K562 (cell line): ENCODE measurements at regions not wholly inside any gene's neighbourhood (a gene's known extent, or its start where the extent isn't known, plus 50 kb on each side); places are given as distances from the start of the nearest gene placed in this dataset.

Experiments used
- ATAC-seq: fragments of 200-7000 bp; cut with Tn5 transposase; 3 replicates; pipeline ENCODE4 v1.9.1; 2020; ENCODE audit warnings: moderate library complexity
- BruUV-seq: library from RNA; stranded (reverse); fragments of 400-500 nt; replicated peaks from 2 replicates; lab custom pipeline; 2021; lab: Mats Ljungman, UMichigan
- CTCF ChIA-PET: fragments of 300-600 bp; formaldehyde crosslinking; extraction: SDS; loops from one replicate; lab custom pipeline; 2021; ENCODE audit warnings: low intra/inter-chr PET ratio; lab: Yijun Ruan, JAX
- POLR2A ChIA-PET: fragments of 300-600, 350-650 bp; sonication (Branson Sonifier 250); formaldehyde crosslinking; extraction: SDS; loops from one replicate; lab custom pipeline; 2021; ENCODE audit warnings: antibody characterized with exemption, inconsistent platforms; lab: Yijun Ruan, JAX
- DNase-seq, 4 experiments: peaks; one replicate each; pipeline versions ENCODE4 v3.0.0 to v3.0.0-alpha.2; 2011 to 2018; ENCODE audit warnings: low spot score in 3 of 4, mixed read lengths in 3 of 4; ENCODE audit errors: extremely low read depth in 1 of 4
- FAIRE-seq: peaks from 2 replicates; lab custom pipeline; 2011; peaks lifted over from hg19 to GRCh38; lab: Jason Lieb, UNC
- H2AFZ ChIP-seq: 2 replicates; pipeline ENCODE4 v1.6.0; 2011; ENCODE audit warnings: low read depth, low read length, control low read depth, inconsistent platforms
- H3K27ac ChIP-seq: fragments of 200-600 bp; 3 replicates; pipeline ENCODE4 v1.8.0; 2011; ENCODE audit warnings: low read depth, mild to moderate bottlenecking, control low read depth, inconsistent platforms, low read length, moderate library complexity, mixed read lengths; ENCODE audit errors: extremely low read depth
- H3K27me3 ChIP-seq, 2 experiments: fragments of 300-600 bp in 1 of 2; 2 replicates in 1 of 2; 3 replicates in 1 of 2; pipeline versions ENCODE4 v1.6.0 to v1.8.0; 2011; ENCODE audit warnings: inconsistent platforms in 2 of 2, low read length in 2 of 2, mild to moderate bottlenecking in 1 of 2, mixed read lengths in 1 of 2, moderate library complexity in 1 of 2; ENCODE audit not compliant: control insufficient read depth in 2 of 2, insufficient read depth in 2 of 2
- H3K36me3 ChIP-seq: fragments of 300-600 bp; 3 replicates; pipeline ENCODE4 v1.8.0; 2011; ENCODE audit warnings: mild to moderate bottlenecking, low read length, inconsistent platforms; ENCODE audit not compliant: control insufficient read depth, insufficient read depth
- H3K4me1 ChIP-seq, 2 experiments: fragments of 200-600 bp in 1 of 2; replicated peaks in 1 of 2; 2 replicates in 1 of 2; 3 replicates in 1 of 2; pipeline versions ENCODE4 v1.5.1 to v1.8.0; 2011; ENCODE audit warnings: inconsistent platforms in 2 of 2, low read length in 2 of 2, mild to moderate bottlenecking in 1 of 2, mixed read lengths in 1 of 2, moderate library complexity in 1 of 2; ENCODE audit not compliant: control insufficient read depth in 2 of 2, insufficient read depth in 2 of 2
- H3K4me2 ChIP-seq: 2 replicates; pipeline ENCODE4 v1.6.1; 2011; ENCODE audit warnings: low read length, control low read depth, inconsistent platforms, mixed read lengths; ENCODE audit not compliant: insufficient read depth
- H3K4me3 ChIP-seq: fragments of 200-600 bp; sonication (generic), shearing (Covaris generic); 2 replicates; pipeline ENCODE4 v1.5.1; 2016; ENCODE audit warnings: control low read depth, inconsistent platforms
- H3K79me2 ChIP-seq: fragments of 200-600 bp; 3 replicates; pipeline ENCODE4 v1.8.0; 2011; ENCODE audit warnings: low read length, inconsistent platforms; ENCODE audit not compliant: control insufficient read depth, insufficient read depth
- H3K9ac ChIP-seq, 2 experiments: 2 replicates each; pipeline versions ENCODE4 v1.6.0 to v1.6.1; 2011; ENCODE audit warnings: low read depth in 2 of 2, low read length in 2 of 2, control low read depth in 1 of 2, inconsistent platforms in 1 of 2, mild to moderate bottlenecking in 1 of 2, mixed read lengths in 1 of 2; ENCODE audit not compliant: insufficient read depth in 1 of 2
- H3K9me1 ChIP-seq: one replicate; pipeline ENCODE4 v1.6.0; 2011; ENCODE audit warnings: inconsistent platforms, mild to moderate bottlenecking, low read length, moderate library complexity; ENCODE audit not compliant: control insufficient read depth, insufficient read depth
- H3K9me3 ChIP-seq: replicated peaks from 2 replicates; pipeline ENCODE4 v1.5.1; 2011; ENCODE audit warnings: low read depth, low read length, inconsistent platforms; ENCODE audit not compliant: control insufficient read depth, insufficient read depth
- H4K20me1 ChIP-seq: replicated peaks from 2 replicates; pipeline ENCODE4 v1.6.1; 2011; ENCODE audit warnings: low read length, inconsistent platforms, mixed read lengths; ENCODE audit not compliant: control insufficient read depth, insufficient read depth
- AFF1 ChIP-seq, 2 experiments: fragments of 450-650 bp; IDR thresholded peaks; 2 replicates each; pipeline ENCODE4 v1.6.1; 2018; ENCODE audit warnings: mild to moderate bottlenecking in 2 of 2, low read depth in 1 of 2; ENCODE audit not compliant: partially characterized antibody in 2 of 2
- FOS ChIP-seq: IDR thresholded peaks from 3 replicates; pipeline ENCODE4 v1.6.1; 2011; ENCODE audit not compliant: insufficient read length; ENCODE audit errors: extremely low read depth
- WGBS: fragments of 100-300 bp; shearing (Covaris generic); methylation state at CpG from one replicate; pipeline ENCODE4 v1.1.6; 2016; ENCODE audit warnings: low coverage, mixed read lengths; ENCODE audit not compliant: insufficient coverage; ENCODE audit errors: missing lambda C conversion rate; 5-methylcytosine and 5-hydroxymethylcytosine counted together
- in situ Hi-C: fragments of 300-500 bp; cut with MboI; formaldehyde crosslinking; loops from 4 replicates; pipeline ENCODE4 v1.15.0; 2018; ENCODE audit warnings: inconsistent platforms, mixed read lengths
- intact Hi-C: fragments of 100-400 bp; cut with micrococcal nuclease; formaldehyde crosslinking; loops from 2 replicates; pipeline ENCODE4 v1.14.2; 2022

DNA sequence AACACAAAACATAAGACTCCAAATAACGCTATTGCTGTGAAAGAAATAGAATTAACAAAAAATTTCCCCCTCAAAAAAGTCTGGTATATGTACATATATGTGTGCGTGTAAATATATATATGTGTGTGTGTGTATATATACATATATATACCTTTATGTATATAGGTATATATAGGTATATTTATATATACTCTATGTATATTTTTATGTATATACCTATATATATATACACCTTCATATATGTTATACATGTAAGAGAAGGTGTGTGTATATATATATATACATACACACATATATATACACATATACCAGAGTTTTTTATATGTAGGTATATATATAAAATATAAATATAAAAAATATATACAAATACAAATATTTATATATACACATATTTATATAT is 199.2 kb downstream of the RAB38 start:
- 10% methylated on average over 2 of the region's 2 CpGs for WGBS
- no TSS peak for BruUV-seq

More for the DNA sequence above, 199.2 kb downstream of the RAB38 start:
- no peaks in the 10 kb centered on the region for H3K9me1 ChIP-seq
- H2AFZ ChIP-seq, result no peak overlapping the region
- H3K79me2 ChIP-seq, result no peaks in the 10 kb centered on the region
- no peak for FAIRE-seq
- no peak overlapping the region for H3K27ac ChIP-seq
- no peaks in the 10 kb centered on the region for H3K4me1 ChIP-seq
- no peak overlapping the region for H3K4me3 ChIP-seq
- no peak overlapping the region for H3K9ac ChIP-seq
- no peak for TF ChIP-seq FOS
- TF ChIP-seq AFF1 (IDR thresholded peaks at IDR 0.05; ENCODE audit: low read depth in 1 of 2, partially characterized antibody in 2 of 2), result no peak
- TF ChIP-seq, all 486 proteins: peak for 0
- H4K20me1 ChIP-seq, result no peaks in the 10 kb centered on the region
- in situ Hi-C loops, result no loop called here
- H3K9me3 ChIP-seq, result no peaks in the 10 kb centered on the region
- H3K36me3 ChIP-seq, result no peaks in the 10 kb centered on the region
- DNase-seq (no peak), ATAC-seq (no peak)
- intact Hi-C loops, result no loop called here
- H3K27me3 ChIP-seq, result no peaks in the 10 kb centered on the region
- no peak overlapping the region for H3K4me2 ChIP-seq
- POLR2A ChIA-PET, result no interaction called here
- CTCF ChIA-PET, result no interaction called here
